PC-3 (cell line): ENCODE measurements at regions not wholly inside any gene's neighbourhood (a gene's known extent, or its start where the extent isn't known, plus 50 kb on each side); places are given as distances from the start of the nearest gene placed in this dataset.
"Not testable (repeated sequence)": the region's sequence is repeated elsewhere in the genome, so short reads cannot be mapped to it uniquely, and the experiment has no call there.

Experiments used
- ATAC-seq: fragments of 200-7000 bp; cut with Tn5 transposase; 2 replicates; pipeline ENCODE4 v1.9.1; 2020; ENCODE audit warnings: mild to moderate bottlenecking, moderate library complexity
- BruUV-seq: library from RNA; stranded (reverse); fragments of 400-500 nt; replicated peaks from 2 replicates; lab custom pipeline; 2021; lab: Mats Ljungman, UMichigan
- CTCF ChIA-PET: fragments of 300-600 bp; sonication (Branson Sonifier 250); formaldehyde crosslinking; loops from one replicate; lab custom pipeline; 2022; ENCODE audit warnings: antibody characterized with exemption; lab: Charles Lee
- POLR2A ChIA-PET: fragments of 300-600 bp; sonication (Branson Sonifier 250); formaldehyde crosslinking; loops from one replicate; lab custom pipeline; 2022; ENCODE audit warnings: antibody characterized with exemption; ENCODE audit not compliant: unreplicated experiment; lab: Charles Lee
- DNase-seq: peaks from one replicate; pipeline ENCODE4 v3.0.0-alpha.2; 2015
- H2AFZ ChIP-seq: fragments of 300-600 bp; sonication (generic); 2 replicates; pipeline ENCODE4 v1.6.0; 2016; ENCODE audit warnings: antibody characterized with exemption, low read length
- H3F3A ChIP-seq: fragments of 300-600 bp; sonication (generic); one replicate; pipeline ENCODE4 v1.6.0; 2017; ENCODE audit warnings: antibody characterized with exemption, low read length, control low read depth, mild to moderate bottlenecking; ENCODE audit not compliant: unreplicated experiment
- H3K27ac ChIP-seq: fragments of 300-600 bp; sonication (generic); 2 replicates; pipeline ENCODE4 v1.5.1; 2016; ENCODE audit warnings: mild to moderate bottlenecking, low read length
- H3K27me3 ChIP-seq: fragments of 300-600 bp; sonication (generic); 2 replicates; pipeline ENCODE4 v1.6.1; 2016; ENCODE audit warnings: low read length, mixed read lengths
- H3K36me3 ChIP-seq: fragments of 300-600 bp; sonication (generic); 2 replicates; pipeline ENCODE4 v1.6.1; 2016; ENCODE audit warnings: low read depth, mixed run types, low read length, mixed read lengths
- H3K4me1 ChIP-seq: fragments of 300-600 bp; sonication (generic); 2 replicates; pipeline ENCODE4 v1.5.1; 2016; ENCODE audit warnings: low read length; ENCODE audit not compliant: insufficient read depth
- H3K4me2 ChIP-seq: fragments of 300-600 bp; sonication (generic); 2 replicates; pipeline ENCODE4 v1.6.0; 2016; ENCODE audit warnings: low read length
- H3K4me3 ChIP-seq: fragments of 300-600 bp; sonication (generic); 2 replicates; pipeline ENCODE4 v1.5.1; 2016; ENCODE audit warnings: mild to moderate bottlenecking, low read length, mixed read lengths
- H3K79me2 ChIP-seq: fragments of 300-600 bp; sonication (generic); 2 replicates; pipeline ENCODE4 v1.6.1; 2017; ENCODE audit warnings: low read length, mixed read lengths
- H3K9ac ChIP-seq: fragments of 300-600 bp; sonication (generic); 2 replicates; pipeline ENCODE4 v1.6.0; 2016; ENCODE audit warnings: mild to moderate bottlenecking, low read length
- H3K9me2 ChIP-seq: fragments of 300-600 bp; sonication (generic); replicated peaks from 2 replicates; pipeline ENCODE4 v1.6.1; 2016; ENCODE audit warnings: mixed run types, low read length, mixed read lengths
- H3K9me3 ChIP-seq: fragments of 300-600 bp; sonication (generic); 2 replicates; pipeline ENCODE4 v1.6.1; 2016; ENCODE audit warnings: low read length, mixed read lengths
- H4K20me1 ChIP-seq: fragments of 300-600 bp; sonication (generic); 2 replicates; pipeline ENCODE4 v1.6.1; 2016; ENCODE audit warnings: low read length, mixed read lengths
- EZH2 ChIP-seq: fragments of 300-600 bp; sonication (generic); IDR thresholded peaks from one replicate; pipeline ENCODE4 v1.6.1; 2017; ENCODE audit warnings: antibody characterized with exemption, mild to moderate bottlenecking, low read length; ENCODE audit not compliant: unreplicated experiment
- EZH2phosphoT487 ChIP-seq: fragments of 300-600 bp; sonication (generic); IDR thresholded peaks from 2 replicates; pipeline ENCODE4 v1.6.1; 2018; ENCODE audit warnings: mild to moderate bottlenecking, antibody characterized with exemption, low read length, borderline replicate concordance
- intact Hi-C: fragments of 100-400 bp; cut with micrococcal nuclease; formaldehyde crosslinking; loops from 2 replicates; pipeline ENCODE4 v1.9.0; 2023
- TF ChIP-seq, protein P1 (sequence below): fragments of 300-600 bp; sonication (generic); conservative IDR thresholded peaks from 2 replicates; pipeline ENCODE4 v1.5.1; 2017; ENCODE audit warnings: antibody characterized with exemption, low read depth, mild to moderate bottlenecking, low read length

DNA sequence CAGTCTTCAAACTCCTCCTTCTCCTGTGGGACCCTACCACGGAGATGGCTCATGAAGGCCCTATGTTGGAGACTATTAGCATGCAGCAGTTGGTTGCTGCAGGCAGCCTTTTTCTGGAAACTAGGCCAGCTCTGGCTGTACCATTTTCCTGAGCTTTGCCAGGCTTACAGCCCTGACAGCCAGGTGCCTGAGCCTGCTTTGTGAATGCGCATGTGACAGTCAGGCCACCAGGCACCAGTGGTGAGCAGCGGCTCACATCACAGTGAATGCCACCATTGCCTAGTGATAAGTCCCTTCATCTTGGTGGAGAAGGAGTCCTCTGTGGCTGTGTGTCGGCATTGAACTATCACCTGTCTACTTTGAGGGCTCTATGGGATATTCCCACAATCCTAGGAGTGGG lies 982.4 kb upstream of the DEFB115 start:
- H3K27ac ChIP-seq, H3K36me3 ChIP-seq, H3K4me3 ChIP-seq, intact Hi-C loops, H3K79me2 ChIP-seq, H3K4me2 ChIP-seq, H3K4me1 ChIP-seq, POLR2A ChIA-PET, H3K27me3 ChIP-seq, ATAC-seq, BruUV-seq, CTCF ChIA-PET, H3K9me3 ChIP-seq, H4K20me1 ChIP-seq, H2AFZ ChIP-seq, H3K9ac ChIP-seq, H3F3A ChIP-seq, DNase-seq, H3K9me2 ChIP-seq: not testable (repeated sequence)

DNA sequence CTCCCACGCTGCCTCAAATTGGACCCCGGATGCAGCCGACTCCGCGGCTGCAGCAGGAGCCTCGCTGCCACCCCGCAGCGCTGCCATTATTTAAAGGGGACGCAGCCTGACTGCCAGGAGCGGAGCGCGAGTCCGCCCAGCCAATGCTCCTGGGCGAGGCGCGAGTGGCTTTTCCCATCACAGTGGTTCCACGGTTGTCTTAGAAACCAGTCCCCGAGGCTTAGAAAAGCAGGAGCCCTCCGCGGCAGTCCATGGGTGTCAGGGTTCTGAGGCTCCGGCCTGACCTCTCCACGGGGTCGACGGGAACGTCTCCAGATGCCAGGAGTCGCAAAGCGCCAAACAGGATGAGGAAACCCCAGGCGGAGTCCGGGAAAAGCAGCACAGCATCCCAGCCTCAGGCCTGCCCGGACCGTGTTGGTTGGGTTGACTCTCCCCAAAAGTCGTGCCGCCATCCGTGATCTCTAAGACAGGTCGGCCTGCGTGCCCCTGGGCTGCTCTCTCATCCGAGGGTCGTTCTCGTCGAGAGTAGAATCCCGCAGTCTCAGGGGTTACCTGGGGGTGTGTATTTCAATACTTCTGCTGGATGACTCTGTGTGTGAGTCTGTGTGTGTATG lies 975.8 kb upstream of the DEFB115 start:
- Histone ChIP-seq H3K4me1 (no peaks in the 10 kb centered on the region), H3K4me2 (no peak overlapping the region), H3K9me3 (no peaks in the 10 kb centered on the region), H2AFZ (no peak overlapping the region), H3K27ac (no peak overlapping the region), H3K9me2 (no peaks in the 10 kb centered on the region), H3F3A (no peaks in the 10 kb centered on the region), H3K79me2 (no peaks in the 10 kb centered on the region), H4K20me1 (no peaks in the 10 kb centered on the region), H3K4me3 (no peak overlapping the region), H3K27me3 (no peaks in the 10 kb centered on the region), H3K36me3 (no peaks in the 10 kb centered on the region), H3K9ac (no peak overlapping the region)
- ChIA-PET CTCF (no interaction called here), POLR2A (no interaction called here)
- intact Hi-C loops = no loop called here
- TF ChIP-seq EZH2phosphoT487 (no peak), EZH2 (no peak)
- TF ChIP-seq, protein P1, sequence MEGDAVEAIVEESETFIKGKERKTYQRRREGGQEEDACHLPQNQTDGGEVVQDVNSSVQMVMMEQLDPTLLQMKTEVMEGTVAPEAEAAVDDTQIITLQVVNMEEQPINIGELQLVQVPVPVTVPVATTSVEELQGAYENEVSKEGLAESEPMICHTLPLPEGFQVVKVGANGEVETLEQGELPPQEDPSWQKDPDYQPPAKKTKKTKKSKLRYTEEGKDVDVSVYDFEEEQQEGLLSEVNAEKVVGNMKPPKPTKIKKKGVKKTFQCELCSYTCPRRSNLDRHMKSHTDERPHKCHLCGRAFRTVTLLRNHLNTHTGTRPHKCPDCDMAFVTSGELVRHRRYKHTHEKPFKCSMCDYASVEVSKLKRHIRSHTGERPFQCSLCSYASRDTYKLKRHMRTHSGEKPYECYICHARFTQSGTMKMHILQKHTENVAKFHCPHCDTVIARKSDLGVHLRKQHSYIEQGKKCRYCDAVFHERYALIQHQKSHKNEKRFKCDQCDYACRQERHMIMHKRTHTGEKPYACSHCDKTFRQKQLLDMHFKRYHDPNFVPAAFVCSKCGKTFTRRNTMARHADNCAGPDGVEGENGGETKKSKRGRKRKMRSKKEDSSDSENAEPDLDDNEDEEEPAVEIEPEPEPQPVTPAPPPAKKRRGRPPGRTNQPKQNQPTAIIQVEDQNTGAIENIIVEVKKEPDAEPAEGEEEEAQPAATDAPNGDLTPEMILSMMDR = no peak
- no peak for ATAC-seq
- no peak for DNase-seq
- no TSS peak for BruUV-seq

- H3K27me3 ChIP-seq, H3K36me3 ChIP-seq, H3K4me2 ChIP-seq, BruUV-seq, DNase-seq, ATAC-seq, H2AFZ ChIP-seq, H3K9ac ChIP-seq, H3K9me3 ChIP-seq, H3K27ac ChIP-seq, H3K79me2 ChIP-seq, H4K20me1 ChIP-seq, H3F3A ChIP-seq, POLR2A ChIA-PET, intact Hi-C loops, CTCF ChIA-PET, H3K9me2 ChIP-seq, H3K4me1 ChIP-seq, H3K4me3 ChIP-seq: not testable (repeated sequence)
Observed at GRCh38 chr20:30283476-30284280, 973.8 kb upstream of the DEFB115 start.
